Smooth muscle cell (in vitro differentiated cells): ENCODE measurements at regions not wholly inside any gene's neighbourhood (a gene's known extent, or its start where the extent isn't known, plus 50 kb on each side); places are given as distances from the start of the nearest gene placed in this dataset.

Source experiments
- DNase-seq: peaks from one replicate; lab custom pipeline; 2025; ENCODE audit not compliant: unreplicated experiment; lab: John Stamatoyannopoulos, UW
- H2AFZ ChIP-seq: fragments of 200-600 bp; sonication (generic); 2 replicates; pipeline ENCODE4 v1.6.0; 2016; ENCODE audit warnings: antibody characterized with exemption, low read depth, mild to moderate bottlenecking
- H3F3A ChIP-seq: fragments of 200-600 bp; sonication (generic); 2 replicates; pipeline ENCODE4 v1.6.0; 2017; ENCODE audit warnings: antibody characterized with exemption, low read depth
- H3K27ac ChIP-seq: fragments of 200-600 bp; sonication (generic); 2 replicates; pipeline ENCODE4 v1.5.1; 2016; ENCODE audit warnings: low read depth, mild to moderate bottlenecking
- H3K27me3 ChIP-seq: fragments of 200-600 bp; sonication (generic); 2 replicates; pipeline ENCODE4 v1.6.1; 2016; ENCODE audit warnings: low read depth, mild to moderate bottlenecking
- H3K36me3 ChIP-seq: fragments of 200-600 bp; sonication (generic); 2 replicates; pipeline ENCODE4 v1.5.1; 2016; ENCODE audit warnings: low read depth
- H3K4me1 ChIP-seq: fragments of 200-600 bp; sonication (generic); 2 replicates; pipeline ENCODE4 v1.5.1; 2016; ENCODE audit warnings: low read depth
- H3K4me2 ChIP-seq: fragments of 200-600 bp; sonication (generic); 2 replicates; pipeline ENCODE4 v1.6.0; 2016; ENCODE audit warnings: mild to moderate bottlenecking
- H3K4me3 ChIP-seq: fragments of 200-600 bp; sonication (generic); 2 replicates; pipeline ENCODE4 v1.5.1; 2016; ENCODE audit warnings: mild to moderate bottlenecking
- H3K79me2 ChIP-seq: fragments of 200-600 bp; sonication (generic); 2 replicates; pipeline ENCODE4 v1.6.0; 2016; ENCODE audit warnings: low read depth, mild to moderate bottlenecking
- H3K9ac ChIP-seq: fragments of 200-600 bp; sonication (generic); 2 replicates; pipeline ENCODE4 v1.6.0; 2016; ENCODE audit warnings: low read depth
- H3K9me3 ChIP-seq: fragments of 200-600 bp; sonication (generic); replicated peaks from 2 replicates; pipeline ENCODE4 v1.5.1; 2016; ENCODE audit warnings: low read depth
- H4K20me1 ChIP-seq: fragments of 200-600 bp; sonication (generic); 2 replicates; pipeline ENCODE4 v1.6.0; 2016; ENCODE audit warnings: low read depth
- WGBS: methylation state at CpG from one replicate; pipeline ENCODE4 v1.1.7; 2016; ENCODE audit warnings: low lambda C conversion rate; 5-methylcytosine and 5-hydroxymethylcytosine counted together
- TF ChIP-seq, protein P1 (sequence below): fragments of 200-600 bp; sonication (generic); IDR thresholded peaks from 2 replicates; pipeline ENCODE4 v1.5.1; 2017; ENCODE audit warnings: borderline replicate concordance, mild to moderate bottlenecking, antibody characterized with exemption; ENCODE audit not compliant: insufficient read depth, poor library complexity, severe bottlenecking

DNA sequence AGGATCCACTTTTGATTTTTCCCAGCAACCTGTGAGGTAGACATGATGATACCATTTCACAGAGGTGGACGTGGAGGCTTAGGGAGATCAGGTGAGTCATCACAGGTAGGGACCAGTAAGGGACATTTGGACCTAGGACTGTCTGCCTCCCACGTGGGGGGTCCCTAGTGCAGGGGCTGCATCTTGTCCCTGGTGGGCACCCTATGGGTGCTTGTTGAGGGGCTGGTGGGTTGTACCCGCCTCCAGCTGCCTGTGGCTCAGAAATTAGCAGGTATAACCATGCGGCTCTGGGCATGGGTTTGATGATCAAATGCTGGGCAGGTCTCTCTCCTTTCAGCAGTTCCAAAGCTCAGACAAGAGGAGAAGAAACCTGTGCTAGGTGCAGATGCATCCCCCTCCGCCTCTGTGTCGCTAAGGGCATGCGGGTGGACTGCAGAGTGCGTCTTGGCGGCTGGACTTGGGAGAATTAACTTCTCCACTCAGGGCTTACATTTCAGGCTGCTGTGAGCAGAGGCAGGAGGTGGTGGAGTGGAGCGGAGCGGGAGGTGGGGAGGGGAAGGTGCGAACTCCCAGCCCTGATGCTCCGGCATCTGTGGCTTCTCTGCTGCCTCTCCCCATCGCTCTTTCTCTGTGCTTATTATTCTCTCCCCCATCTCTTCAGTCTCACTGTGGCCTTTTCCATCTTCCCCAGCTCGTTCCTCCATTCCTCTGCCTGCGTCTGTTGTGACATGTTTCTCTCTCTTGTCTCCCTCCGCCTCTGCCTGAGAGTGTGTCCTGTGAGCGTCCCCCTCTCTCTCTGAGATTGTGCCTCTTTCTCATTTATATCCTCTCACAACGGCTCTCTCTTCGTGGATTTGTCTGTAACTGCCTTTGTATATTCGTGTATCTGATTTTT, 146.8 kb downstream of the PTPRU start:
- H3K36me3 ChIP-seq = no peaks in the 10 kb centered on the region
- TF ChIP-seq, protein P1, sequence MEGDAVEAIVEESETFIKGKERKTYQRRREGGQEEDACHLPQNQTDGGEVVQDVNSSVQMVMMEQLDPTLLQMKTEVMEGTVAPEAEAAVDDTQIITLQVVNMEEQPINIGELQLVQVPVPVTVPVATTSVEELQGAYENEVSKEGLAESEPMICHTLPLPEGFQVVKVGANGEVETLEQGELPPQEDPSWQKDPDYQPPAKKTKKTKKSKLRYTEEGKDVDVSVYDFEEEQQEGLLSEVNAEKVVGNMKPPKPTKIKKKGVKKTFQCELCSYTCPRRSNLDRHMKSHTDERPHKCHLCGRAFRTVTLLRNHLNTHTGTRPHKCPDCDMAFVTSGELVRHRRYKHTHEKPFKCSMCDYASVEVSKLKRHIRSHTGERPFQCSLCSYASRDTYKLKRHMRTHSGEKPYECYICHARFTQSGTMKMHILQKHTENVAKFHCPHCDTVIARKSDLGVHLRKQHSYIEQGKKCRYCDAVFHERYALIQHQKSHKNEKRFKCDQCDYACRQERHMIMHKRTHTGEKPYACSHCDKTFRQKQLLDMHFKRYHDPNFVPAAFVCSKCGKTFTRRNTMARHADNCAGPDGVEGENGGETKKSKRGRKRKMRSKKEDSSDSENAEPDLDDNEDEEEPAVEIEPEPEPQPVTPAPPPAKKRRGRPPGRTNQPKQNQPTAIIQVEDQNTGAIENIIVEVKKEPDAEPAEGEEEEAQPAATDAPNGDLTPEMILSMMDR = no peak
- no peak overlapping the region for H3K4me2 ChIP-seq
- no peak for DNase-seq
- H3K27me3 ChIP-seq = peaks cover 6% of the 10 kb centered on the region
- H4K20me1 ChIP-seq = no peaks in the 10 kb centered on the region
- no peaks in the 10 kb centered on the region for H3K79me2 ChIP-seq
- H3K27ac ChIP-seq = no peak overlapping the region
- H3F3A ChIP-seq = no peaks in the 10 kb centered on the region
- H2AFZ ChIP-seq = no peak overlapping the region
- H3K4me3 ChIP-seq = no peak overlapping the region
- 80% methylated on average over 21 of the region's 21 CpGs for WGBS
- H3K9me3 ChIP-seq = peaks cover 11% of the 10 kb centered on the region
- H3K4me1 ChIP-seq = no peaks in the 10 kb centered on the region
- H3K9ac ChIP-seq = no peak overlapping the region

DNA sequence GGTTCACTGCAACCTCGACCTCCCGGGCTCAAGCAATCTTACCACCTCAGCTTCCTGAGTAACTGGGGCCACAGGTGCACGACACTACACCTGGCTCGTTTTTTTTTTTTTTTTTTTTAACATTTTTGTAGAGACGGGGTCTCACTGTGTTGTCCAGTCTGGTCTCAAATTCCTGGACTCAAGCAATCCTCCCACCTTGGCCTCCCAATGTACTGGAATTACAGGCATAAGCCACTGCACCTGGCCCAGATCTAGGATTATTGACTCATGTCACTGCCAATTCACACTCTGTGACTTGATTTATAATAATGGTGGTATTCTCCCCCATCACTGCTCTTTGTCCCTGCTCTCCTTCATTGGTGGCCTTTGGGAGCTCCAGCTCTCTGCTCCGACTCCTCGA, 145.1 kb downstream of the PTPRU start:
- Histone ChIP-seq H3K27ac (no peak overlapping the region), H3K9ac (no peak overlapping the region), H3F3A (no peaks in the 10 kb centered on the region), H3K9me3 (peaks cover 13% of the 10 kb centered on the region), H3K27me3 (no peaks in the 10 kb centered on the region), H3K36me3 (no peaks in the 10 kb centered on the region), H3K4me2 (no peak overlapping the region), H3K79me2 (no peaks in the 10 kb centered on the region), H3K4me3 (no peak overlapping the region), H3K4me1 (no peaks in the 10 kb centered on the region), H4K20me1 (no peaks in the 10 kb centered on the region), H2AFZ (no peak overlapping the region)
- DNase-seq = no peak
- TF ChIP-seq, protein P1 = no peak
- 85% methylated on average over 7 of the region's 7 CpGs for WGBS

DNA sequence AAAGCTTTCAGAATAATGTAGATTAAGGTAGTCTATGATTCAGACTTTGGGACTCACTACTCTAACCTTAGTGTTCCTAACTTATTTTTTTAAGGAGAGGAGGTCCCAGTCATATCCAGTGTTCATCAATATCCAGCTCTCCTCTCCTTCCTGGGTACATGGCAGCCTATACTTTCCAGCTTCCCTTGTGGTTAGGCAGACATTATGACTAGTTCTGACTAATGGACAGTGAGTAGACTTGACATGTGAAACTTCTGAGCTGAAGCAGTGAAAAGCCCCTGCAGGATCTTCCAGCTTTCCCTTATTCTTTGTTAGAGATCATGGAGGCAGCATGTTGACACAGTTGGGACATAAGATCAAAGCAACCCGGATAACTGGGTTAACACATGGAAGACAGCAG, 144.2 kb downstream of the PTPRU start:
- H3F3A ChIP-seq = no peaks in the 10 kb centered on the region
- TF ChIP-seq, protein P1 = no peak
- no peaks in the 10 kb centered on the region for H3K4me1 ChIP-seq
- no peaks in the 10 kb centered on the region for H4K20me1 ChIP-seq
- H3K9ac ChIP-seq = no peak overlapping the region
- no peak for DNase-seq
- no peaks in the 10 kb centered on the region for H3K27me3 ChIP-seq
- H3K4me2 ChIP-seq = no peak overlapping the region
- peaks cover 13% of the 10 kb centered on the region for H3K9me3 ChIP-seq
- H2AFZ ChIP-seq = no peak overlapping the region
- no peak overlapping the region for H3K27ac ChIP-seq
- WGBS = 32% methylated on average over 1 of the region's 1 CpG
- no peaks in the 10 kb centered on the region for H3K79me2 ChIP-seq
- no peaks in the 10 kb centered on the region for H3K36me3 ChIP-seq
- H3K4me3 ChIP-seq = no peak overlapping the region
